CD1c-positive myeloid dendritic cell (primary cell): ENCODE measurements at regions not wholly inside any gene's neighbourhood (a gene's known extent, or its start where the extent isn't known, plus 50 kb on each side); places are given as distances from the start of the nearest gene placed in this dataset.

Experiments
- DNase-seq: peaks from one replicate; pipeline ENCODE4 v3.0.0-alpha.2; 2016; ENCODE audit errors: extremely low spot score

DNA sequence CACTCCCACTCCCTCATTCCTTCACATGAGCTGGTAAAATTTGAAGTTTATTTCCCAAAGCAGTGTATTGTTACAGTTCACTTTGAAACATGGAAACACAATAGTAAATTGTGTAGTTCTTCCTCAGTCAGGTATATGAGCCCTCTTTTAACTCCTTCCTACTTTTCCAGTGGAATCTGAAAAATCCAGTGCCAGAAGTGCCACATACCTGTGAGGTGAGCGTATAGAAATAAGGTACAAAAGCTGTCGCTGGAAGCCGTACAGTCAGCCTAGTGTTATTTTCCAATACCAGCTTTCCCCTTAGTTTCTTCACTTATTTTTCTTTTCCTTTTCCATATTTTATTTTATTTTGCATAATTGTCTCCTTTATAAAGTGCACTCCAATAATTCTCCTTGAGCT lies 81.7 kb upstream of the CADM2 start:
- no peak for DNase-seq

DNA sequence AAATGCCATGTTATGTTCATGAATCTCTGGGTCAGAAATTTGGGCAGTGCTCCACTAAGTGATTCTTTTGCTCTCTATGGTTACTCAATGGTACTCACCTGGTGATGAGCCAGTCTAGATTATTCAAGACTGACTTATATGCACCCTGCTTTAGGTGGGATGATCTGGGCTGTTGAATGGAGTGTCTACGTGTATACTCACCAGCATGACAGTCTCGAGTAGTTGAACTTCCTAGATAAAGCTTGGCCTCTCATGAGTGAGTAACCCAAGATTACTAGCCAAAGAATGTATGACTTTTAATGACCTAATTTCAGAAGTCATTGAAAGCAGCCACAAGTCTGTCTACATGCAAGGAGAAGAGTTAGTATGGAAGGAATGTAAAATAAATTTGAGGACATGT lies 77.5 kb upstream of the CADM2 start:
- DNase-seq = no peak

DNA sequence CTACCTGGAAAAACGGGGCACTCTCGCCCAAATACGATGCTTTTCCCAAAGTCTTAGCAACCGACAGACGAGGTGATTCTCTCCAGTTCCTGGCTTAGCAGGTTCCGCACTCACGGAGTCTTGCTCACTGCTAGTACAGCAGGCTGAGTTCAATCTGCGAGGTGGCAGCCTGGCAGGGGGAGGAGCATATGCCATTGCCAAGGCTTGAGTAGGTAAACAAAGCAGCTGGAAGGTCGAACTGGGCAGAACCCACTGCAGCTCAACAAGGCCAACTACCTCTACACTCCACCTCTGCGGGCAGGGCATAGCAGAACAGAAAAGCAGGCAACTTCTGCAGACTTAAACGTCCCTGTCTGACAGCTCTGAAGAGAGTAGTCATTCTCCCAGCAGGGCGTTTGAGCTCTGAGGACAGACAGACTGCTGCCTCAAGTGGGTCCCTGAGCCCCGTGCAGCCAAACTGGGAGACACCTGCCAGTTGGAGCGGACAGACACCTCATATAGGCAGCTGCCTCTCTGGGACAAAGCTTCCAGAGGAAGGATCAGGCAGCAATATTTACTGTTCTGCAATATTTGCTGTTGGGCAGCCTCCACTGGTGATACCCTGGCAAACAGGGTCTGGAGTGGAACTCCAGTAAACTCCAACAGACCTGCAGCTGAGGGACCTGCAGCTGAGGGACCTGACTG lies 73.4 kb upstream of the CADM2 start:
- DNase-seq = no peak

DNA sequence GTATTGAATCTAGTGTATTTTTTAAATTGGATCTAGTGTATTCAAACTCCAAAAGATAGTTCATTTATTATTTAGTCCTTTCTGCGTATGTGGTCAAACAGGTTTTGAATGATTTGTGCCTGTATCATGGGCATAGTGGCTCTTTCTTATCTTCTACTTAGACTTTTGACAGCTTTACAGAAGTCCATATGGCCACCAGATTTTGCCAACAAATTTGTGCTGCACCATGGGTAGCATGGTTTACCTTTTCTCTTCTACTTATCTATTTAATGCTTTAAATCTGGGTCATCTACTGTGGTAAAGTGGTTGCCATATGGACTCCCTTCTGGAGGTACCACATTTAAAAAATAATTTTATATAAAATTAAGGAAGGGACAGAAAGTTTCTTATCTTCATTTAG lies 66.9 kb upstream of the CADM2 start:
- no peak for DNase-seq

DNA sequence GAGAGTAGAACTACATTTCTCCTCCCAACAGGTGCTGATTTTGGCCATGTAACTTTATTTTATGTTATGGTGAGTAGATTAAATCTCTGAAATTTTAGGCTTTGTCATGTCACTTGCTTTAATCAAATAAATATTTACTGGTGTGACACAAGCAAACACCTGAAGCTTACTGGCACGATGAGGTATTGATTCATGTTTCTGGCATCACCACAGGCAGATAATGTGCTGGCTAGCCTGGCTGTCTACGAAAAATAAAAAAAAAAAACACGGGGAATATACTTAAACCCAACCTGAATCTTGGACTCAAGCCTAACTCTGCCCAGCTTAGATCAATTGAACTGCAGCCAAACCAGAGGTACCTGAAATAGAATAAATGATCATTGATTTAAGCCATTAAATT lies 65.6 kb upstream of the CADM2 start:
- no peak for DNase-seq

DNA sequence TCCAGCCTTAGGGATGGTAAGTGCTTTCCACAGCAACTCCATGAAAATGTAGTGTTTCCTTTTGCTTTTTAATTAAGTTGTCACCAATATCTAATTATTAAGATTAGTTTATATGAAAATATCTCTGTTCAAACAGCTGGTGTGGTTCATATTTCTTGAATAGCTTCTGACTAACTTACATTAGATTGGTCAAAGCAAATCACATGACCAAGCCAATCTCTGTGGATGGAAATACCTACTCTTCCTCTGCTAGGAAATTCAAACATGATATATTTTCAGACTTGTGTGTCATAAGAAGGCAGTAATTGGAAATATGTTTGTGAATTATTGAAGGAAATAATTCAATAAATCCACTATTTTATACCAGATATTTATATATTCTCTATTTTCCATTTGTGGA lies 54.6 kb upstream of the CADM2 start:
- DNase-seq = no peak

DNA sequence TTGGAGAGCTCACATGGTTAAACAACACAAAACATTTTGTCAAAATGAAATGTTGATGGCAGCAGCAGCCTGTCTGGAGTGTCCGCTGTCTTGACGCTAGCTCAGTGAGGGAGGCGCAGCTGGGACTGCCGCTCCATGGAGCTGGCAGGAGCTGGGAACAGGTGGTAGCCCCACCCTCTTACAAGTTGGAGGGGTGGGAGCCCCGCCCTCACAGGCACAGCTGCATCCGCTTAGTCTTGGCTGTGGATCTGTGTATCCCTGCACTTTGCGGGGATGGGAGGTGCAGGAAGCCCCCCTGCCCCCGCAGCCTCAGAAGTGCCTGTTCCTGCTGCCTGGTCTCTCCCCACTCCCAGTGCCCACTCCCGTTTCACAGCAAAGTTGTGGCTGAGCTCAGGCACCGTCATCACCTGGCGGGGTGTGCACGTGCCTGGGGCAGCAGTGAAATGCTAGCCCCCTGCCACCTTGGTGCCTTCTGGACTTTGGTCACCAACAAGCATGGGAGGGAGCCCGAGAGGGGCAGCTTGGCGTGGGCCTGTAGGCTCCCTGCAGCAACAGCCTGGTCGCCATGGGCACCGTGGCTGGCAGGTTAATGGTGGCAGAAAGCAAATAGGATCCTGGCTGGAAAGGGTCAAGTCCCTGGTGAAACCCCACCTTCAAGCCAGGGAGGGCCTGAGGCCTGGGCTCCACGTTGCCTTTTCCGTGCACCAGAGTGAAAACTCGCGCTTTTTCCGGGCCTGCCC lies 53.8 kb upstream of the CADM2 start:
- DNase-seq = no peak

DNA sequence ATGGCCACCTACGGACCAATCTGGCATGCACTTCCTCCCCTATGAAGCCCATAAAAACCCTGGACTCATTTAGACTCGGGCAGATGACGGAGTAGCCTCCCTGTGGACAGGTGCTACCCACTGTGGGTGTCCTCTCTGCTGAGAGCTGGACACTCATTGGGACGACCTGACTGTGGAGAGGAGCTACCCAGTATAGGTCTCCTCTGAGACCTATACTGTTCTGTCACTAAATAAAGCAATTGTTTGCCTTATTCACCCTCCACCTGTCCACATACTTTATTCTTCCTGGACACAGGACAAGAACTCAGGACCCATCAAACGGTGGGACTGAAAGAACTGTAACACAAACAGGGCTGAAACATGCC lies 53.3 kb upstream of the CADM2 start:
- DNase-seq = no peak

DNA sequence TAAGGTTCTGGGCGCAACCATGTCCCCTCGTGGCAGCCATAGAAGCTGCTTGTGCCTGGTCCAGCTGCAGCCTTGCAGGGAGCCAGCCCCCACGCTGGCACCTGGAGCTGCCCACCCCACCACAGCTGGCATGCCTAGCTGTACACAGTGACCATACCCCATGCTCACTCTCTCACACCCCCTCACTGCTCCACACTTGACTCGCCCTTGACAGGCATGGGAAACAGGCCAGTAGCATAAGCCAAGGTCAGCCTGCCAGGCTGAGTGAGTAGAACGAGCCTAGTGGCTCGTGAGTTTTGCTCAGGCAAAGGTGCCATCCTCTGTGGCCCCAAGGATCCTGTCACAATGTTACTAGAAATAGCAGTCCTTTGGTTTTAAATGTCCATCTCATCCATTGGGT lies 52.7 kb upstream of the CADM2 start:
- no peak for DNase-seq
